DOHH2 (cell line): ENCODE measurements at regions not wholly inside any gene's neighbourhood (a gene's known extent, or its start where the extent isn't known, plus 50 kb on each side); places are given as distances from the start of the nearest gene placed in this dataset.

Experiments used
- CTCF ChIP-seq: fragments of 200-600 bp; sonication (generic); IDR thresholded peaks from one replicate; pipeline ENCODE4 v1.5.1; 2014; ENCODE audit warnings: antibody characterized with exemption, mild to moderate bottlenecking, low read depth, low read length; ENCODE audit not compliant: poor library complexity, severe bottlenecking
- EZH2phosphoT487 ChIP-seq: fragments of 200-600 bp; sonication (generic); IDR thresholded peaks from 2 replicates; pipeline ENCODE4 v1.6.1; 2017; ENCODE audit warnings: borderline replicate concordance, mild to moderate bottlenecking, antibody characterized with exemption, low read length, moderate library complexity, mixed read lengths

GRCh38 chr1:173364827-173365226, 112.3 kb upstream of the PRDX6 start:
- TF ChIP-seq CTCF (no peak), EZH2phosphoT487 (no peak)
